GM23338 (cell line): ENCODE measurements at regions not wholly inside any gene's neighbourhood (a gene's known extent, or its start where the extent isn't known, plus 50 kb on each side); places are given as distances from the start of the nearest gene placed in this dataset.

Experiments used
- ATAC-seq: fragments of 200-7000 bp; cut with Tn5 transposase; 3 replicates; pipeline ENCODE4 v1.9.1; 2020
- DNase-seq: peaks from one replicate; pipeline ENCODE4 v3.0.0-alpha.2; 2015; ENCODE audit warnings: low spot score
- H2AFZ ChIP-seq: fragments of 200-600 bp; sonication (generic); 2 replicates; pipeline ENCODE4 v1.8.0; 2016; ENCODE audit warnings: antibody characterized with exemption, mild to moderate bottlenecking, moderate library complexity
- H3F3A ChIP-seq: fragments of 200-600 bp; sonication (generic); replicated peaks from 2 replicates; pipeline ENCODE4 v1.8.0; 2017; ENCODE audit warnings: antibody characterized with exemption, mixed run types, low read depth
- H3K27ac ChIP-seq: fragments of 200-600 bp; sonication (generic); 2 replicates; pipeline ENCODE4 v1.6.1; 2016; ENCODE audit warnings: low read depth
- H3K27me3 ChIP-seq: fragments of 200-600 bp; sonication (generic); 2 replicates; pipeline ENCODE4 v1.8.0; 2016; ENCODE audit warnings: mild to moderate bottlenecking, mixed run types, moderate library complexity; ENCODE audit not compliant: insufficient read depth
- H3K36me3 ChIP-seq: fragments of 200-600 bp; sonication (generic); 2 replicates; pipeline ENCODE4 v1.8.0; 2016; ENCODE audit warnings: mild to moderate bottlenecking; ENCODE audit not compliant: insufficient read depth
- H3K4me1 ChIP-seq: fragments of 200-600 bp; sonication (generic); 2 replicates; pipeline ENCODE4 v1.8.0; 2016; ENCODE audit warnings: mild to moderate bottlenecking, moderate library complexity; ENCODE audit not compliant: insufficient read depth
- H3K4me2 ChIP-seq: fragments of 200-600 bp; sonication (generic); 2 replicates; pipeline ENCODE4 v1.7.1; 2017; ENCODE audit warnings: mixed run types
- H3K4me3 ChIP-seq: fragments of 200-600 bp; sonication (generic); 2 replicates; pipeline ENCODE4 v1.6.1; 2016; ENCODE audit warnings: mixed run types
- H3K79me2 ChIP-seq: fragments of 200-600 bp; sonication (generic); replicated peaks from 2 replicates; pipeline ENCODE4 v1.8.0; 2017; ENCODE audit warnings: mild to moderate bottlenecking; ENCODE audit not compliant: insufficient read depth
- H3K9me2 ChIP-seq: fragments of 200-600 bp; sonication (generic); 2 replicates; pipeline ENCODE4 v1.8.0; 2017; ENCODE audit not compliant: insufficient read depth
- H4K20me1 ChIP-seq: fragments of 200-600 bp; sonication (generic); replicated peaks from 2 replicates; pipeline ENCODE4 v1.8.0; 2017; ENCODE audit warnings: mild to moderate bottlenecking; ENCODE audit not compliant: insufficient read depth
- H3K27ac Mint-ChIP-seq: 2 replicates; pipeline ENCODE4 v1.8.0; 2020; ENCODE audit warnings: inconsistent platforms, mild to moderate bottlenecking, moderate library complexity, mixed read lengths
- H3K27me3 Mint-ChIP-seq: 3 replicates; pipeline ENCODE4 v1.8.0; 2022; ENCODE audit warnings: low read depth, mild to moderate bottlenecking, moderate library complexity, mixed read lengths, inconsistent platforms; ENCODE audit not compliant: insufficient read depth, poor library complexity
- H3K36me3 Mint-ChIP-seq: 3 replicates; pipeline ENCODE4 v1.8.0; 2021; ENCODE audit warnings: low read depth, mild to moderate bottlenecking, inconsistent platforms, moderate library complexity, mixed read lengths
- H3K4me1 Mint-ChIP-seq: 3 replicates; pipeline ENCODE4 v1.8.0; 2020; ENCODE audit warnings: mild to moderate bottlenecking, inconsistent platforms, mixed read lengths
- H3K4me3 Mint-ChIP-seq: 3 replicates; pipeline ENCODE4 v1.8.0; 2021; ENCODE audit warnings: moderate library complexity, mild to moderate bottlenecking, inconsistent platforms, mixed read lengths
- H3K9me3 Mint-ChIP-seq: 3 replicates; pipeline ENCODE4 v1.8.0; 2020; ENCODE audit warnings: moderate library complexity, mild to moderate bottlenecking, inconsistent platforms, mixed read lengths
- CREB1 ChIP-seq: fragments of 250-450 bp; sonication (Bioruptor Pico); IDR thresholded peaks from 2 replicates; pipeline ENCODE4 v1.5.0; 2020; ENCODE audit warnings: low read depth, mild to moderate bottlenecking, moderate library complexity
- EZH2 ChIP-seq: fragments of 200-600 bp; sonication (generic); IDR thresholded peaks from one replicate; pipeline ENCODE4 v1.8.0; 2017; ENCODE audit warnings: antibody characterized with exemption, mild to moderate bottlenecking, low read depth; ENCODE audit not compliant: unreplicated experiment
- EZH2phosphoT487 ChIP-seq: fragments of 200-600 bp; sonication (generic); IDR thresholded peaks from one replicate; pipeline ENCODE4 v1.8.1; 2018; ENCODE audit warnings: antibody characterized with exemption; ENCODE audit not compliant: unreplicated experiment
- JUNB ChIP-seq: IDR thresholded peaks from one replicate; pipeline ENCODE4 v1.6.1; 2016; ENCODE audit warnings: antibody characterized with exemption; ENCODE audit not compliant: unreplicated experiment
- NANOG ChIP-seq: IDR thresholded peaks from 2 replicates; pipeline ENCODE4 v1.6.1; 2016; ENCODE audit warnings: antibody characterized with exemption, borderline replicate concordance
- POLR2AphosphoS5 ChIP-seq: IDR thresholded peaks from 2 replicates; pipeline ENCODE4 v1.6.1; 2016; ENCODE audit warnings: antibody characterized with exemption, low read depth
- ZNF114 ChIP-seq: fragments of 250-450 bp; sonication (Bioruptor Pico); IDR thresholded peaks from 2 replicates; pipeline ENCODE4 v1.5.0; 2020; ENCODE audit warnings: mild to moderate bottlenecking, moderate library complexity
- ZNF331 ChIP-seq: fragments of 250-450 bp; sonication (Bioruptor Pico); IDR thresholded peaks from 2 replicates; pipeline ENCODE4 v1.5.0; 2020; ENCODE audit warnings: low read depth, mild to moderate bottlenecking, moderate library complexity
- TF ChIP-seq, protein P1 (sequence below): IDR thresholded peaks from one replicate; pipeline ENCODE4 v1.6.1; 2018; ENCODE audit warnings: antibody characterized with exemption; ENCODE audit not compliant: unreplicated experiment
- TF ChIP-seq, protein P2 (sequence below): IDR thresholded peaks from 2 replicates; pipeline ENCODE4 v1.6.1; 2016; ENCODE audit warnings: antibody characterized with exemption
- TF ChIP-seq, protein P3 (sequence below), 2 experiments: fragments of 200-600 bp in 1 of 2; sonication (generic) in 1 of 2; conservative IDR thresholded peaks; 2 replicates each; pipeline versions ENCODE4 v1.5.1 to v1.6.1; 2016 to 2017; ENCODE audit warnings: antibody characterized with exemption in 2 of 2, low read depth in 2 of 2, mild to moderate bottlenecking in 2 of 2, moderate library complexity in 1 of 2

DNA sequence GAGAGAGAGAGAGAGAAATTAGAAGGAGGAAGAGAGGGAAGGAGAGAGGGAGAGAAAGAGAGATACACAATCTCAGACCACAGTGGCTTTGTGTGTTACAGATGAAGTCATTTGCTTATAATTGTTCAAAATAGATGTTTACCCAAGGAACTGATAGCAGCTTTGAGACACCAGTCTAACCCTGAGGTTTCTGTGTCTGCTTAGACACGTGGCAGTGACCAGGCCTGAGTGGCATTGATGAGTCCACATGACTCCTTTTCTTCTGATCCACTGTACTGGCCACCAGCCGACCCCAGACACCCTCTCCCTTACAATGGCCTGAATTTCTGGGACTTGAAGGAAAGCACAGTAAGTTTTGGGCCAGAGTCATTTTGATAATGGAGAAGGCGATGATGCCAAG is 104.9 kb downstream of the DUSP10 start (continued):
- TF ChIP-seq, protein P1, sequence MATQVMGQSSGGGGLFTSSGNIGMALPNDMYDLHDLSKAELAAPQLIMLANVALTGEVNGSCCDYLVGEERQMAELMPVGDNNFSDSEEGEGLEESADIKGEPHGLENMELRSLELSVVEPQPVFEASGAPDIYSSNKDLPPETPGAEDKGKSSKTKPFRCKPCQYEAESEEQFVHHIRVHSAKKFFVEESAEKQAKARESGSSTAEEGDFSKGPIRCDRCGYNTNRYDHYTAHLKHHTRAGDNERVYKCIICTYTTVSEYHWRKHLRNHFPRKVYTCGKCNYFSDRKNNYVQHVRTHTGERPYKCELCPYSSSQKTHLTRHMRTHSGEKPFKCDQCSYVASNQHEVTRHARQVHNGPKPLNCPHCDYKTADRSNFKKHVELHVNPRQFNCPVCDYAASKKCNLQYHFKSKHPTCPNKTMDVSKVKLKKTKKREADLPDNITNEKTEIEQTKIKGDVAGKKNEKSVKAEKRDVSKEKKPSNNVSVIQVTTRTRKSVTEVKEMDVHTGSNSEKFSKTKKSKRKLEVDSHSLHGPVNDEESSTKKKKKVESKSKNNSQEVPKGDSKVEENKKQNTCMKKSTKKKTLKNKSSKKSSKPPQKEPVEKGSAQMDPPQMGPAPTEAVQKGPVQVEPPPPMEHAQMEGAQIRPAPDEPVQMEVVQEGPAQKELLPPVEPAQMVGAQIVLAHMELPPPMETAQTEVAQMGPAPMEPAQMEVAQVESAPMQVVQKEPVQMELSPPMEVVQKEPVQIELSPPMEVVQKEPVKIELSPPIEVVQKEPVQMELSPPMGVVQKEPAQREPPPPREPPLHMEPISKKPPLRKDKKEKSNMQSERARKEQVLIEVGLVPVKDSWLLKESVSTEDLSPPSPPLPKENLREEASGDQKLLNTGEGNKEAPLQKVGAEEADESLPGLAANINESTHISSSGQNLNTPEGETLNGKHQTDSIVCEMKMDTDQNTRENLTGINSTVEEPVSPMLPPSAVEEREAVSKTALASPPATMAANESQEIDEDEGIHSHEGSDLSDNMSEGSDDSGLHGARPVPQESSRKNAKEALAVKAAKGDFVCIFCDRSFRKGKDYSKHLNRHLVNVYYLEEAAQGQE: no peak
- TF ChIP-seq POLR2AphosphoS5 (no peak), EZH2phosphoT487 (no peak), JUNB (no peak)
- TF ChIP-seq, protein P2, sequence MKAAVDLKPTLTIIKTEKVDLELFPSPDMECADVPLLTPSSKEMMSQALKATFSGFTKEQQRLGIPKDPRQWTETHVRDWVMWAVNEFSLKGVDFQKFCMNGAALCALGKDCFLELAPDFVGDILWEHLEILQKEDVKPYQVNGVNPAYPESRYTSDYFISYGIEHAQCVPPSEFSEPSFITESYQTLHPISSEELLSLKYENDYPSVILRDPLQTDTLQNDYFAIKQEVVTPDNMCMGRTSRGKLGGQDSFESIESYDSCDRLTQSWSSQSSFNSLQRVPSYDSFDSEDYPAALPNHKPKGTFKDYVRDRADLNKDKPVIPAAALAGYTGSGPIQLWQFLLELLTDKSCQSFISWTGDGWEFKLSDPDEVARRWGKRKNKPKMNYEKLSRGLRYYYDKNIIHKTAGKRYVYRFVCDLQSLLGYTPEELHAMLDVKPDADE: no peak

DNA sequence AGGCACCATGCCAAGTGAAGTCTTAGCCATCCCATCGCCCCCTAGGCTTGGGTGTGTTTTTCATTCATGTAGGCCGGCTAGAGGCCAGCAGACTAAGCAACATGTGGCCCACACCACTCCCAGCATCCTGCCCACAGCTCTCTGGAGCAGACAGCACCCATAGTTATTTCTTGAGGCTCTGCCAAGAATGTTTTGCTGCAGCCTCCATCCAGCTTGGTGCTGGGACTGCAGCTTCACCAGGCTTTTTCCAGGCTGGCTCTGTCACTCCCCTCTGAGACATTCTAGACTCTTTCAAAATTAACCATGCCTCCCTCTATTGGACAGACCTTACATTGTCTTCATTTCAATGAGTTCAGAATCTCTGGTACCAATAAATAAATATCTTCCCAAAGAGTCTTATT is 104.2 kb downstream of the DUSP10 start:
- H3K9me3 Mint-ChIP-seq: no peaks in the 10 kb centered on the region; the same call in 2 of the 3 replicates
- H3K27ac Mint-ChIP-seq: no peak overlapping the region
- peaks cover 2% of the 10 kb centered on the region for H3K27me3 Mint-ChIP-seq
- Histone ChIP-seq H3K79me2 (no peaks in the 10 kb centered on the region), H4K20me1 (no peaks in the 10 kb centered on the region), H3K4me1 (no peaks in the 10 kb centered on the region), H3K27me3 (no peaks in the 10 kb centered on the region), H3K9me2 (no peaks in the 10 kb centered on the region), H3K4me3 (no peak overlapping the region), H3K36me3 (no peaks in the 10 kb centered on the region), H3K4me2 (no peak overlapping the region), H3F3A (no peaks in the 10 kb centered on the region), H2AFZ (no peak overlapping the region; the same call in 1 of the 2 replicates), H3K27ac (no peak overlapping the region)
- ATAC-seq (no peak), DNase-seq (no peak)
- no peaks in the 10 kb centered on the region for H3K36me3 Mint-ChIP-seq
- H3K4me3 Mint-ChIP-seq: no peak overlapping the region
- TF ChIP-seq EZH2 (no peak), ZNF331 (CRISPR knock-in tag) (no peak), EZH2phosphoT487 (no peak), NANOG (no peak), CREB1 (CRISPR knock-in tag) (no peak), JUNB (no peak), ZNF114 (no peak)
- TF ChIP-seq, protein P1: no peak
- TF ChIP-seq, protein P3, sequence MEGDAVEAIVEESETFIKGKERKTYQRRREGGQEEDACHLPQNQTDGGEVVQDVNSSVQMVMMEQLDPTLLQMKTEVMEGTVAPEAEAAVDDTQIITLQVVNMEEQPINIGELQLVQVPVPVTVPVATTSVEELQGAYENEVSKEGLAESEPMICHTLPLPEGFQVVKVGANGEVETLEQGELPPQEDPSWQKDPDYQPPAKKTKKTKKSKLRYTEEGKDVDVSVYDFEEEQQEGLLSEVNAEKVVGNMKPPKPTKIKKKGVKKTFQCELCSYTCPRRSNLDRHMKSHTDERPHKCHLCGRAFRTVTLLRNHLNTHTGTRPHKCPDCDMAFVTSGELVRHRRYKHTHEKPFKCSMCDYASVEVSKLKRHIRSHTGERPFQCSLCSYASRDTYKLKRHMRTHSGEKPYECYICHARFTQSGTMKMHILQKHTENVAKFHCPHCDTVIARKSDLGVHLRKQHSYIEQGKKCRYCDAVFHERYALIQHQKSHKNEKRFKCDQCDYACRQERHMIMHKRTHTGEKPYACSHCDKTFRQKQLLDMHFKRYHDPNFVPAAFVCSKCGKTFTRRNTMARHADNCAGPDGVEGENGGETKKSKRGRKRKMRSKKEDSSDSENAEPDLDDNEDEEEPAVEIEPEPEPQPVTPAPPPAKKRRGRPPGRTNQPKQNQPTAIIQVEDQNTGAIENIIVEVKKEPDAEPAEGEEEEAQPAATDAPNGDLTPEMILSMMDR (conservative IDR thresholded peaks at IDR 0.05; ENCODE audit: low read depth in 2 of 2): no peak
- TF ChIP-seq, protein P2: no peak
- H3K4me1 Mint-ChIP-seq: no peaks in the 10 kb centered on the region
